RWPE1 (cell line): ENCODE measurements at regions not wholly inside any gene's neighbourhood (a gene's known extent, or its start where the extent isn't known, plus 50 kb on each side); places are given as distances from the start of the nearest gene placed in this dataset.
A peak's percentile ranks its signal among the peaks of the same experiment; 100 is the strongest.

Experiments used
- CTCF ChIA-PET: fragments of 350-600 bp; sonication (Branson Sonifier 250); formaldehyde crosslinking; extraction: SDS; loops from one replicate; lab custom pipeline; 2021; lab: Yijun Ruan, JAX
- POLR2A ChIA-PET: fragments of 400-600 bp; formaldehyde crosslinking; extraction: SDS; loops from one replicate; lab custom pipeline; 2020; ENCODE audit warnings: antibody characterized with exemption; ENCODE audit not compliant: low non-redundant PET; lab: Yijun Ruan, JAX
- DNase-seq: peaks from one replicate; pipeline ENCODE4 v3.0.0; 2012; ENCODE audit warnings: low spot score
- H3K27ac ChIP-seq: fragments of 450-650 bp; 2 replicates; pipeline ENCODE4 v1.5.1; 2017
- CTCF ChIP-seq: fragments of 450-650 bp; conservative IDR thresholded peaks from 2 replicates; pipeline ENCODE4 v1.5.1; 2017; ENCODE audit warnings: low read depth, mild to moderate bottlenecking

- no peak overlapping the region for H3K27ac ChIP-seq
- no peak for DNase-seq
- ChIA-PET POLR2A (no interaction called here), CTCF (no interaction called here)
- no peak for TF ChIP-seq CTCF
These were observed 111.6 kb upstream of the ESRRB start for GRCh38 chr14:76264384-76264783.

GRCh38 chr14:76267322-76268046 lies 108.5 kb upstream of the ESRRB start:
- no peak for TF ChIP-seq CTCF
- ChIA-PET CTCF (no interaction called here), POLR2A (no interaction called here)
- no peak overlapping the region for H3K27ac ChIP-seq
- peak; percentile 71 for DNase-seq

GRCh38 chr14:76268047-76268431 lies 107.9 kb upstream of the ESRRB start:
- TF ChIP-seq CTCF = no peak
- CTCF ChIA-PET = no interaction called here
- POLR2A ChIA-PET = no interaction called here
- DNase-seq = no peak
- H3K27ac ChIP-seq = no peak overlapping the region

GRCh38 chr14:76268700-76269099 lies 107.2 kb upstream of the ESRRB start:
- CTCF ChIA-PET = no interaction called here
- no peak for DNase-seq
- no peak for TF ChIP-seq CTCF
- POLR2A ChIA-PET = no interaction called here
- H3K27ac ChIP-seq = no peak overlapping the region

- DNase-seq = no peak
- no peak for TF ChIP-seq CTCF
- ChIA-PET CTCF (no interaction called here), POLR2A (no interaction called here)
- H3K27ac ChIP-seq = no peak overlapping the region
These were observed 104.7 kb upstream of the ESRRB start for GRCh38 chr14:76271041-76271755.

- DNase-seq = no peak
- ChIA-PET CTCF (no interaction called here), POLR2A (no interaction called here)
- no peak overlapping the region for H3K27ac ChIP-seq
- no peak for TF ChIP-seq CTCF
These were observed 103.6 kb upstream of the ESRRB start for GRCh38 chr14:76272349-76272748.
